HEK293 (cell line): ENCODE measurements at regions not wholly inside any gene's neighbourhood (a gene's known extent, or its start where the extent isn't known, plus 50 kb on each side); places are given as distances from the start of the nearest gene placed in this dataset.

ENCODE experiments used
- CTCF ChIA-PET: fragments of 350-600 bp; formaldehyde crosslinking; extraction: SDS; loops from one replicate; lab custom pipeline; 2021; ENCODE audit warnings: antibody characterized with exemption; lab: Yijun Ruan, JAX
- POLR2A ChIA-PET: fragments of 300-600 bp; formaldehyde crosslinking; extraction: SDS; loops from one replicate; lab custom pipeline; 2020; ENCODE audit warnings: antibody characterized with exemption, inconsistent platforms; lab: Yijun Ruan, JAX
- H3K27ac ChIP-seq: fragments of 200-500 bp; sonication (Bioruptor generic); 2 replicates; pipeline ENCODE4 v1.5.1; 2014; ENCODE audit warnings: low read depth, low read length, control low read depth, inconsistent platforms; ENCODE audit errors: extremely low read depth
- H3K36me3 ChIP-seq, 2 experiments: fragments of 200-500 bp in 1 of 2; sonication (Bioruptor generic) in 1 of 2; 1 replicate in 1 of 2; 2 replicates in 1 of 2; pipeline ENCODE4 v1.5.1; 2014 to 2017; ENCODE audit warnings: inconsistent platforms in 2 of 2, low read length in 2 of 2; ENCODE audit not compliant: control insufficient read depth in 2 of 2, insufficient read depth in 1 of 2
- H3K4me1 ChIP-seq: fragments of 200-500 bp; sonication (Bioruptor generic); 2 replicates; pipeline ENCODE4 v1.5.1; 2014; ENCODE audit warnings: mild to moderate bottlenecking, low read length, inconsistent platforms; ENCODE audit not compliant: control insufficient read depth, insufficient read depth
- H3K4me3 ChIP-seq: 2 replicates; pipeline ENCODE4 v1.5.1; 2011; ENCODE audit warnings: low read depth, mild to moderate bottlenecking, control low read depth, low read length, moderate library complexity
- H3K9me3 ChIP-seq: fragments of 200-500 bp; sonication (Bioruptor generic); 2 replicates; pipeline ENCODE4 v1.5.1; 2014; ENCODE audit warnings: low read depth, low read length, inconsistent platforms; ENCODE audit not compliant: control insufficient read depth, insufficient read depth
- GLIS2 ChIP-seq: fragments of 450-650 bp; formaldehyde crosslinking; IDR thresholded peaks from 2 replicates; pipeline ENCODE4 v1.5.1; 2016; ENCODE audit warnings: missing biosample characterization, missing genetic modification characterization
- HOXD13 ChIP-seq: sonication (generic); formaldehyde crosslinking; IDR thresholded peaks from 2 replicates; pipeline ENCODE4 v1.8.0; 2022; ENCODE audit warnings: missing genetic modification reagents, borderline replicate concordance
- KLF8 ChIP-seq: fragments of 450-650 bp; formaldehyde crosslinking; IDR thresholded peaks from 2 replicates; pipeline ENCODE4 v1.5.1; 2016; ENCODE audit warnings: missing biosample characterization, missing genetic modification characterization
- OVOL3 ChIP-seq: fragments of 450-650 bp; formaldehyde crosslinking; IDR thresholded peaks from 2 replicates; pipeline ENCODE4 v1.5.1; 2016; ENCODE audit warnings: missing biosample characterization, missing genetic modification characterization
- WT1 ChIP-seq: fragments of 450-650 bp; formaldehyde crosslinking; IDR thresholded peaks from 2 replicates; pipeline ENCODE4 v1.5.1; 2016; ENCODE audit warnings: missing biosample characterization, missing genetic modification characterization
- ZBTB48 ChIP-seq: fragments of 450-650 bp; formaldehyde crosslinking; IDR thresholded peaks from 2 replicates; pipeline ENCODE4 v1.5.1; 2016; ENCODE audit warnings: missing biosample characterization, missing genetic modification characterization
- ZEB2 ChIP-seq: fragments of 450-650 bp; formaldehyde crosslinking; IDR thresholded peaks from 2 replicates; pipeline ENCODE4 v1.5.1; 2016; ENCODE audit warnings: missing biosample characterization, missing genetic modification characterization
- ZNF112 ChIP-seq: fragments of 450-650 bp; formaldehyde crosslinking; IDR thresholded peaks from 2 replicates; pipeline ENCODE4 v1.5.0; 2017; ENCODE audit warnings: missing biosample characterization, missing genetic modification characterization
- ZNF132 ChIP-seq: fragments of 450-650 bp; formaldehyde crosslinking; IDR thresholded peaks from 2 replicates; pipeline ENCODE4 v1.5.1; 2017; ENCODE audit warnings: missing biosample characterization, missing genetic modification characterization, borderline replicate concordance
- ZNF140 ChIP-seq: fragments of 450-650 bp; formaldehyde crosslinking; IDR thresholded peaks from 2 replicates; pipeline ENCODE4 v1.5.1; 2016; ENCODE audit warnings: missing biosample characterization, missing genetic modification characterization
- ZNF146 ChIP-seq: fragments of 450-650 bp; formaldehyde crosslinking; IDR thresholded peaks from 2 replicates; pipeline ENCODE4 v1.5.1; 2016; ENCODE audit warnings: missing biosample characterization, missing genetic modification characterization
- ZNF157 ChIP-seq: fragments of 450-650 bp; formaldehyde crosslinking; IDR thresholded peaks from 2 replicates; pipeline ENCODE4 v1.5.1; 2016; ENCODE audit warnings: missing biosample characterization, missing genetic modification characterization
- ZNF174 ChIP-seq: fragments of 450-650 bp; formaldehyde crosslinking; IDR thresholded peaks from 2 replicates; pipeline ENCODE4 v1.5.0; 2017; ENCODE audit warnings: missing biosample characterization, mild to moderate bottlenecking, missing genetic modification characterization
- ZNF223 ChIP-seq: fragments of 450-650 bp; formaldehyde crosslinking; IDR thresholded peaks from 2 replicates; pipeline ENCODE4 v1.5.1; 2016; ENCODE audit warnings: missing biosample characterization, missing genetic modification characterization
- ZNF433 ChIP-seq: fragments of 450-650 bp; formaldehyde crosslinking; IDR thresholded peaks from 2 replicates; pipeline ENCODE4 v1.5.1; 2016; ENCODE audit warnings: missing biosample characterization, missing genetic modification characterization, low read depth
- ZNF473 ChIP-seq: fragments of 450-650 bp; formaldehyde crosslinking; IDR thresholded peaks from 2 replicates; pipeline ENCODE4 v1.5.1; 2017; ENCODE audit warnings: missing biosample characterization, missing genetic modification characterization
- ZNF514 ChIP-seq: fragments of 450-650 bp; formaldehyde crosslinking; IDR thresholded peaks from 2 replicates; pipeline ENCODE4 v1.5.1; 2016; ENCODE audit warnings: missing biosample characterization, missing genetic modification characterization
- ZNF658 ChIP-seq: fragments of 450-650 bp; formaldehyde crosslinking; IDR thresholded peaks from 2 replicates; pipeline ENCODE4; 2016; ENCODE audit warnings: missing biosample characterization, missing genetic modification characterization
- ZNF664 ChIP-seq: fragments of 450-650 bp; formaldehyde crosslinking; IDR thresholded peaks from 2 replicates; pipeline ENCODE4 v1.5.1; 2016; ENCODE audit warnings: missing biosample characterization, missing genetic modification characterization
- ZNF677 ChIP-seq: fragments of 450-650 bp; IDR thresholded peaks from 2 replicates; pipeline ENCODE4 v1.5.0; 2018; ENCODE audit warnings: missing biosample characterization, mild to moderate bottlenecking, missing genetic modification characterization, moderate library complexity
- ZNF785 ChIP-seq: fragments of 450-650 bp; formaldehyde crosslinking; IDR thresholded peaks from 2 replicates; pipeline ENCODE4 v1.5.1; 2016; ENCODE audit warnings: missing biosample characterization, missing genetic modification characterization
- ZNF791 ChIP-seq: fragments of 450-650 bp; formaldehyde crosslinking; IDR thresholded peaks from 2 replicates; pipeline ENCODE4 v1.5.1; 2016; ENCODE audit warnings: missing biosample characterization, missing genetic modification characterization
- TF ChIP-seq, protein P1 (sequence below): fragments of 450-650 bp; IDR thresholded peaks from 2 replicates; pipeline ENCODE4 v1.5.1; 2018; ENCODE audit warnings: missing biosample characterization, mild to moderate bottlenecking, missing genetic modification characterization
- TF ChIP-seq, protein P2 (sequence below): fragments of 450-650 bp; formaldehyde crosslinking; IDR thresholded peaks from 2 replicates; pipeline ENCODE4 v1.5.0; 2017; ENCODE audit warnings: missing biosample characterization, missing genetic modification characterization, borderline replicate concordance

DNA sequence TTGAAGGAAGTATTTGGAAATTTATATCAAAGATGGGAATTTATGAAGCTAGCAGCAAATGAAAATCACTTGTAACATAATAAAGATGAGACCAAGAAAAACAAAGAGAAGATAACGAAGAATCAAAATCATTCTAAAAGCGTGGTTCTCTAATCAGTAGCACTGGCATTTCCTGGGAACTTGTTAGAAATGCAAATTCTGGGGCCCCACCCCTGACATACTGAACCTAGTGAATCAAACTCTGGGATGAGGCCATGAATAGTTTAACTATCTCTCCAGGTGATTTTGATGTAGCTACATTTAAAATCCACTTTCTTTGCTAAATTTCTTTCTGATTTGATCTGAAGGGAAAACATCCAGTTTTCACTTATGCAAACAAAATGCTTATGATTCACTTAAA is 1075.6 kb downstream of the HACE1 start:
- H3K4me3 ChIP-seq: no peak overlapping the region
- no peaks in the 10 kb centered on the region for H3K36me3 ChIP-seq
- H3K4me1 ChIP-seq: no peaks in the 10 kb centered on the region
- TF ChIP-seq ZNF473 (tag by site-specific recombination): no peak
- no peak for TF ChIP-seq ZNF791 (tag by site-specific recombination)
- no peak for TF ChIP-seq ZNF664 (tag by site-specific recombination)
- TF ChIP-seq ZNF514 (tag by site-specific recombination): no peak
- no peak for TF ChIP-seq WT1 (tag by site-specific recombination)
- TF ChIP-seq ZNF174: no peak
- TF ChIP-seq ZNF140 (tag by site-specific recombination): no peak
- no peak for TF ChIP-seq KLF8 (tag by site-specific recombination)
- no peak for TF ChIP-seq ZNF785
- TF ChIP-seq ZNF157: no peak
- no peak for TF ChIP-seq ZEB2 (tag by site-specific recombination)
- TF ChIP-seq ZNF433 (tag by site-specific recombination): no peak
- TF ChIP-seq ZNF677 (tag by site-specific recombination): no peak
- no peak for TF ChIP-seq ZNF132
- TF ChIP-seq ZNF112 (tag by site-specific recombination): no peak
- TF ChIP-seq HOXD13 (CRISPR knock-in tag): no peak
- H3K27ac ChIP-seq: no peak overlapping the region
- H3K9me3 ChIP-seq: no peaks in the 10 kb centered on the region
- ChIA-PET POLR2A (no interaction called here), CTCF (no interaction called here)

DNA sequence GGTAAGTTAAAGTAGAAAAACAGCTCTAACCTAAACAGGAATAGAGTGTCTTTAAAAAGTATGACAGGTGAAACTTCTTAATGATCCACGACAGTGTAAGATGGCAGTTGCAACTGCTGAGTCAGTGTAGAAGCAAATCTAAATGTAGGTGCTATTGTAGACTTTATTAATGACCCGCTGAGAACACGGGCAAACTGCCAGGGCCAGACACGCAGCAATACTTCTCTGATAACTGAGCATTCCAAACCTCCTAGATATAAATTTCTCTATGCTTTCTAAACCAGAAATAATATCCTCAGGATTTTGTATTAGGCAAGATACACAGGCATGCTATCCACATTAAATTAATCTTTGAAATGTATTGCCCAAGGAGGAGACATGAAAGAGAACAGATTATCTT is 1076.4 kb downstream of the HACE1 start:
- CTCF ChIA-PET: interaction anchor here (0.7 kb wide), 1 partner anchor 11 kb away, joined by 3 read pairs; no protein-coding TSS in a partner anchor
- POLR2A ChIA-PET: no interaction called here

More for the DNA sequence above, 1076.4 kb downstream of the HACE1 start:
- no peaks in the 10 kb centered on the region for H3K36me3 ChIP-seq
- H3K4me3 ChIP-seq: no peak overlapping the region
- no peak for TF ChIP-seq ZNF146 (tag by site-specific recombination)
- no peak for TF ChIP-seq OVOL3 (tag by site-specific recombination)
- TF ChIP-seq ZBTB48: no peak
- TF ChIP-seq, protein P1, sequence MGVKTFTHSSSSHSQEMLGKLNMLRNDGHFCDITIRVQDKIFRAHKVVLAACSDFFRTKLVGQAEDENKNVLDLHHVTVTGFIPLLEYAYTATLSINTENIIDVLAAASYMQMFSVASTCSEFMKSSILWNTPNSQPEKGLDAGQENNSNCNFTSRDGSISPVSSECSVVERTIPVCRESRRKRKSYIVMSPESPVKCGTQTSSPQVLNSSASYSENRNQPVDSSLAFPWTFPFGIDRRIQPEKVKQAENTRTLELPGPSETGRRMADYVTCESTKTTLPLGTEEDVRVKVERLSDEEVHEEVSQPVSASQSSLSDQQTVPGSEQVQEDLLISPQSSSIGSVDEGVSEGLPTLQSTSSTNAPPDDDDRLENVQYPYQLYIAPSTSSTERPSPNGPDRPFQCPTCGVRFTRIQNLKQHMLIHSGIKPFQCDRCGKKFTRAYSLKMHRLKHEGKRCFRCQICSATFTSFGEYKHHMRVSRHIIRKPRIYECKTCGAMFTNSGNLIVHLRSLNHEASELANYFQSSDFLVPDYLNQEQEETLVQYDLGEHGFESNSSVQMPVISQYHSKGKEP (tag by site-specific recombination): no peak
- no peak for TF ChIP-seq ZNF223 (tag by site-specific recombination)
- TF ChIP-seq ZNF658: no peak
- TF ChIP-seq, protein P2, sequence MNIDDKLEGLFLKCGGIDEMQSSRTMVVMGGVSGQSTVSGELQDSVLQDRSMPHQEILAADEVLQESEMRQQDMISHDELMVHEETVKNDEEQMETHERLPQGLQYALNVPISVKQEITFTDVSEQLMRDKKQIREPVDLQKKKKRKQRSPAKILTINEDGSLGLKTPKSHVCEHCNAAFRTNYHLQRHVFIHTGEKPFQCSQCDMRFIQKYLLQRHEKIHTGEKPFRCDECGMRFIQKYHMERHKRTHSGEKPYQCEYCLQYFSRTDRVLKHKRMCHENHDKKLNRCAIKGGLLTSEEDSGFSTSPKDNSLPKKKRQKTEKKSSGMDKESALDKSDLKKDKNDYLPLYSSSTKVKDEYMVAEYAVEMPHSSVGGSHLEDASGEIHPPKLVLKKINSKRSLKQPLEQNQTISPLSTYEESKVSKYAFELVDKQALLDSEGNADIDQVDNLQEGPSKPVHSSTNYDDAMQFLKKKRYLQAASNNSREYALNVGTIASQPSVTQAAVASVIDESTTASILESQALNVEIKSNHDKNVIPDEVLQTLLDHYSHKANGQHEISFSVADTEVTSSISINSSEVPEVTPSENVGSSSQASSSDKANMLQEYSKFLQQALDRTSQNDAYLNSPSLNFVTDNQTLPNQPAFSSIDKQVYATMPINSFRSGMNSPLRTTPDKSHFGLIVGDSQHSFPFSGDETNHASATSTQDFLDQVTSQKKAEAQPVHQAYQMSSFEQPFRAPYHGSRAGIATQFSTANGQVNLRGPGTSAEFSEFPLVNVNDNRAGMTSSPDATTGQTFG (tag by site-specific recombination): no peak
- TF ChIP-seq ZNF514 (tag by site-specific recombination): no peak
- TF ChIP-seq GLIS2 (tag by site-specific recombination): no peak
- no peaks in the 10 kb centered on the region for H3K4me1 ChIP-seq
- H3K9me3 ChIP-seq: no peaks in the 10 kb centered on the region
- no peak overlapping the region for H3K27ac ChIP-seq
